PC-3 (cell line): ENCODE measurements at regions not wholly inside any gene's neighbourhood (a gene's known extent, or its start where the extent isn't known, plus 50 kb on each side); places are given as distances from the start of the nearest gene placed in this dataset.

Source experiments
- ATAC-seq: fragments of 200-7000 bp; cut with Tn5 transposase; 2 replicates; pipeline ENCODE4 v1.9.1; 2020; ENCODE audit warnings: mild to moderate bottlenecking, moderate library complexity
- BruUV-seq: library from RNA; stranded (reverse); fragments of 400-500 nt; replicated peaks from 2 replicates; lab custom pipeline; 2021; lab: Mats Ljungman, UMichigan
- CTCF ChIA-PET: fragments of 300-600 bp; sonication (Branson Sonifier 250); formaldehyde crosslinking; loops from one replicate; lab custom pipeline; 2022; ENCODE audit warnings: antibody characterized with exemption; lab: Charles Lee
- POLR2A ChIA-PET: fragments of 300-600 bp; sonication (Branson Sonifier 250); formaldehyde crosslinking; loops from one replicate; lab custom pipeline; 2022; ENCODE audit warnings: antibody characterized with exemption; ENCODE audit not compliant: unreplicated experiment; lab: Charles Lee
- DNase-seq: peaks from one replicate; pipeline ENCODE4 v3.0.0-alpha.2; 2015
- H2AFZ ChIP-seq: fragments of 300-600 bp; sonication (generic); 2 replicates; pipeline ENCODE4 v1.6.0; 2016; ENCODE audit warnings: antibody characterized with exemption, low read length
- H3F3A ChIP-seq: fragments of 300-600 bp; sonication (generic); one replicate; pipeline ENCODE4 v1.6.0; 2017; ENCODE audit warnings: antibody characterized with exemption, low read length, control low read depth, mild to moderate bottlenecking; ENCODE audit not compliant: unreplicated experiment
- H3K27ac ChIP-seq: fragments of 300-600 bp; sonication (generic); 2 replicates; pipeline ENCODE4 v1.5.1; 2016; ENCODE audit warnings: mild to moderate bottlenecking, low read length
- H3K27me3 ChIP-seq: fragments of 300-600 bp; sonication (generic); 2 replicates; pipeline ENCODE4 v1.6.1; 2016; ENCODE audit warnings: low read length, mixed read lengths
- H3K36me3 ChIP-seq: fragments of 300-600 bp; sonication (generic); 2 replicates; pipeline ENCODE4 v1.6.1; 2016; ENCODE audit warnings: low read depth, mixed run types, low read length, mixed read lengths
- H3K4me1 ChIP-seq: fragments of 300-600 bp; sonication (generic); 2 replicates; pipeline ENCODE4 v1.5.1; 2016; ENCODE audit warnings: low read length; ENCODE audit not compliant: insufficient read depth
- H3K4me2 ChIP-seq: fragments of 300-600 bp; sonication (generic); 2 replicates; pipeline ENCODE4 v1.6.0; 2016; ENCODE audit warnings: low read length
- H3K4me3 ChIP-seq: fragments of 300-600 bp; sonication (generic); 2 replicates; pipeline ENCODE4 v1.5.1; 2016; ENCODE audit warnings: mild to moderate bottlenecking, low read length, mixed read lengths
- H3K79me2 ChIP-seq: fragments of 300-600 bp; sonication (generic); 2 replicates; pipeline ENCODE4 v1.6.1; 2017; ENCODE audit warnings: low read length, mixed read lengths
- H3K9ac ChIP-seq: fragments of 300-600 bp; sonication (generic); 2 replicates; pipeline ENCODE4 v1.6.0; 2016; ENCODE audit warnings: mild to moderate bottlenecking, low read length
- H3K9me2 ChIP-seq: fragments of 300-600 bp; sonication (generic); replicated peaks from 2 replicates; pipeline ENCODE4 v1.6.1; 2016; ENCODE audit warnings: mixed run types, low read length, mixed read lengths
- H3K9me3 ChIP-seq: fragments of 300-600 bp; sonication (generic); 2 replicates; pipeline ENCODE4 v1.6.1; 2016; ENCODE audit warnings: low read length, mixed read lengths
- H4K20me1 ChIP-seq: fragments of 300-600 bp; sonication (generic); 2 replicates; pipeline ENCODE4 v1.6.1; 2016; ENCODE audit warnings: low read length, mixed read lengths
- EZH2 ChIP-seq: fragments of 300-600 bp; sonication (generic); IDR thresholded peaks from one replicate; pipeline ENCODE4 v1.6.1; 2017; ENCODE audit warnings: antibody characterized with exemption, mild to moderate bottlenecking, low read length; ENCODE audit not compliant: unreplicated experiment
- EZH2phosphoT487 ChIP-seq: fragments of 300-600 bp; sonication (generic); IDR thresholded peaks from 2 replicates; pipeline ENCODE4 v1.6.1; 2018; ENCODE audit warnings: mild to moderate bottlenecking, antibody characterized with exemption, low read length, borderline replicate concordance
- intact Hi-C: fragments of 100-400 bp; cut with micrococcal nuclease; formaldehyde crosslinking; loops from 2 replicates; pipeline ENCODE4 v1.9.0; 2023
- TF ChIP-seq, protein P1 (sequence below): fragments of 300-600 bp; sonication (generic); conservative IDR thresholded peaks from 2 replicates; pipeline ENCODE4 v1.5.1; 2017; ENCODE audit warnings: antibody characterized with exemption, low read depth, mild to moderate bottlenecking, low read length

- TF ChIP-seq, protein P1, sequence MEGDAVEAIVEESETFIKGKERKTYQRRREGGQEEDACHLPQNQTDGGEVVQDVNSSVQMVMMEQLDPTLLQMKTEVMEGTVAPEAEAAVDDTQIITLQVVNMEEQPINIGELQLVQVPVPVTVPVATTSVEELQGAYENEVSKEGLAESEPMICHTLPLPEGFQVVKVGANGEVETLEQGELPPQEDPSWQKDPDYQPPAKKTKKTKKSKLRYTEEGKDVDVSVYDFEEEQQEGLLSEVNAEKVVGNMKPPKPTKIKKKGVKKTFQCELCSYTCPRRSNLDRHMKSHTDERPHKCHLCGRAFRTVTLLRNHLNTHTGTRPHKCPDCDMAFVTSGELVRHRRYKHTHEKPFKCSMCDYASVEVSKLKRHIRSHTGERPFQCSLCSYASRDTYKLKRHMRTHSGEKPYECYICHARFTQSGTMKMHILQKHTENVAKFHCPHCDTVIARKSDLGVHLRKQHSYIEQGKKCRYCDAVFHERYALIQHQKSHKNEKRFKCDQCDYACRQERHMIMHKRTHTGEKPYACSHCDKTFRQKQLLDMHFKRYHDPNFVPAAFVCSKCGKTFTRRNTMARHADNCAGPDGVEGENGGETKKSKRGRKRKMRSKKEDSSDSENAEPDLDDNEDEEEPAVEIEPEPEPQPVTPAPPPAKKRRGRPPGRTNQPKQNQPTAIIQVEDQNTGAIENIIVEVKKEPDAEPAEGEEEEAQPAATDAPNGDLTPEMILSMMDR, result no peak
- TF ChIP-seq EZH2phosphoT487, result no peak
- TF ChIP-seq EZH2, result no peak
- DNase-seq, result no peak
- no peak overlapping the region for H3K4me3 ChIP-seq
- no peaks in the 10 kb centered on the region for H3K36me3 ChIP-seq
- no peaks in the 10 kb centered on the region for H3K4me1 ChIP-seq
- H3K79me2 ChIP-seq, result no peaks in the 10 kb centered on the region
- CTCF ChIA-PET, result no interaction called here
- H3K27me3 ChIP-seq, result no peaks in the 10 kb centered on the region
- no peaks in the 10 kb centered on the region for H3F3A ChIP-seq
- no peak for ATAC-seq
- intact Hi-C loops, result no loop called here
- BruUV-seq, result no TSS peak
- H3K4me2 ChIP-seq, result no peak overlapping the region
- no peaks in the 10 kb centered on the region for H4K20me1 ChIP-seq
- no peaks in the 10 kb centered on the region for H3K9me3 ChIP-seq
- no peak overlapping the region for H3K9ac ChIP-seq
- no peaks in the 10 kb centered on the region for H3K9me2 ChIP-seq
- H2AFZ ChIP-seq, result no peak overlapping the region
- POLR2A ChIA-PET, result no interaction called here
- H3K27ac ChIP-seq, result no peak overlapping the region
These were observed 149.9 kb upstream of the COPS8 start for GRCh38 chr2:236935631-236936445.

DNA sequence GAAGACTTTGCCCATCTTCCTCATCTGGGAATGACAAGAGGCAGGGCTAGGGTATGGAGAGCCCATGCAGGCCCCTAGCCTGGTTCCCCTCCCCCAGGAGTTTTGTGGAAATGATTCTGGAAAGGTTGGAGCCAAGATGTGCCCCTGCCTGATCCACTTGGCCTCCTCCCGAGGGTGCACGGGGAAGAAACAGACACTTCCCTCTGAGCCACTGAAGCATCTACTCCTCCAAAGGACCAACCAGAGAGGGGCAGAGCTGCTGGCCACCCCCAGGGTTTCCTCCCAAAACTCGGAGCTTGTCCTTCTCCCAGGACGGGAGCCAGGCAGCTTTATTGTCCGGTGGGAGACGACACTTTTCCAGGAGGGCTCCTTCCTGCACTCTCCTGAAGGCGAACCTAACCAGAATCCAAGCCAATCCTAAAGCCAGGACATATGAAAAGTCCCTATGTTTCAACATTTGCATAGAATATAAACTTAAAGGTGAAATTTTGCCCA, 149.2 kb upstream of the COPS8 start:
- Histone ChIP-seq H3K4me1 (no peaks in the 10 kb centered on the region), H3K9ac (no peak overlapping the region), H3K27me3 (no peaks in the 10 kb centered on the region), H3K27ac (no peak overlapping the region), H3K9me2 (no peaks in the 10 kb centered on the region), H3K4me2 (no peak overlapping the region), H3K79me2 (no peaks in the 10 kb centered on the region), H3K9me3 (no peaks in the 10 kb centered on the region), H4K20me1 (no peaks in the 10 kb centered on the region), H3F3A (no peaks in the 10 kb centered on the region), H3K36me3 (no peaks in the 10 kb centered on the region), H2AFZ (no peak overlapping the region), H3K4me3 (no peak overlapping the region)
- intact Hi-C loops, result no loop called here
- POLR2A ChIA-PET, result no interaction called here
- no TSS peak for BruUV-seq
- DNase-seq (no peak), ATAC-seq (no peak)
- TF ChIP-seq EZH2phosphoT487 (no peak), EZH2 (no peak)
- TF ChIP-seq, protein P1, result no peak
- CTCF ChIA-PET, result no interaction called here

- H3K9ac ChIP-seq, result no peak overlapping the region
- CTCF ChIA-PET, result no interaction called here
- no peak for ATAC-seq
These were observed 147.6 kb upstream of the COPS8 start for GRCh38 chr2:236938126-236938525.

More at GRCh38 chr2:236938126-236938525, 147.6 kb upstream of the COPS8 start:
- Histone ChIP-seq H3K27ac (no peak overlapping the region), H3K4me3 (no peak overlapping the region), H3K9me3 (no peaks in the 10 kb centered on the region), H3K4me1 (no peaks in the 10 kb centered on the region), H3K9me2 (no peaks in the 10 kb centered on the region), H3K79me2 (no peaks in the 10 kb centered on the region), H3K27me3 (no peaks in the 10 kb centered on the region), H4K20me1 (no peaks in the 10 kb centered on the region), H2AFZ (no peak overlapping the region), H3K36me3 (no peaks in the 10 kb centered on the region), H3F3A (no peaks in the 10 kb centered on the region), H3K4me2 (no peak overlapping the region)
- DNase-seq, result no peak
- no peak for TF ChIP-seq EZH2
- TF ChIP-seq, protein P1, result no peak
- no peak for TF ChIP-seq EZH2phosphoT487
- intact Hi-C loops, result no loop called here
- BruUV-seq, result no TSS peak
- POLR2A ChIA-PET, result no interaction called here
